SK-N-SH (cell line): ENCODE measurements at regions not wholly inside any gene's neighbourhood (a gene's known extent, or its start where the extent isn't known, plus 50 kb on each side); places are given as distances from the start of the nearest gene placed in this dataset.

ENCODE experiments used
- EZH2phosphoT487 ChIP-seq: fragments of 200-600 bp; sonication (generic); IDR thresholded peaks from 2 replicates; pipeline ENCODE4 v1.6.1; 2017; ENCODE audit warnings: low read depth, mixed run types, mild to moderate bottlenecking, antibody characterized with exemption, moderate library complexity, borderline replicate concordance
- GABPA ChIP-seq: IDR thresholded peaks from 2 replicates; pipeline ENCODE4 v1.4.0; 2012; ENCODE audit warnings: low read depth, mild to moderate bottlenecking
- NFIC ChIP-seq: IDR thresholded peaks from 2 replicates; pipeline ENCODE4 v1.4.0; 2012; ENCODE audit warnings: borderline replicate concordance
- TF ChIP-seq, protein P1 (sequence below): fragments of 200-600 bp; sonication (generic); IDR thresholded peaks from 2 replicates; pipeline ENCODE4 v1.6.1; 2017; ENCODE audit warnings: antibody characterized with exemption, mild to moderate bottlenecking, moderate library complexity

- TF ChIP-seq, protein P1, sequence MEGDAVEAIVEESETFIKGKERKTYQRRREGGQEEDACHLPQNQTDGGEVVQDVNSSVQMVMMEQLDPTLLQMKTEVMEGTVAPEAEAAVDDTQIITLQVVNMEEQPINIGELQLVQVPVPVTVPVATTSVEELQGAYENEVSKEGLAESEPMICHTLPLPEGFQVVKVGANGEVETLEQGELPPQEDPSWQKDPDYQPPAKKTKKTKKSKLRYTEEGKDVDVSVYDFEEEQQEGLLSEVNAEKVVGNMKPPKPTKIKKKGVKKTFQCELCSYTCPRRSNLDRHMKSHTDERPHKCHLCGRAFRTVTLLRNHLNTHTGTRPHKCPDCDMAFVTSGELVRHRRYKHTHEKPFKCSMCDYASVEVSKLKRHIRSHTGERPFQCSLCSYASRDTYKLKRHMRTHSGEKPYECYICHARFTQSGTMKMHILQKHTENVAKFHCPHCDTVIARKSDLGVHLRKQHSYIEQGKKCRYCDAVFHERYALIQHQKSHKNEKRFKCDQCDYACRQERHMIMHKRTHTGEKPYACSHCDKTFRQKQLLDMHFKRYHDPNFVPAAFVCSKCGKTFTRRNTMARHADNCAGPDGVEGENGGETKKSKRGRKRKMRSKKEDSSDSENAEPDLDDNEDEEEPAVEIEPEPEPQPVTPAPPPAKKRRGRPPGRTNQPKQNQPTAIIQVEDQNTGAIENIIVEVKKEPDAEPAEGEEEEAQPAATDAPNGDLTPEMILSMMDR: no peak
- no peak for TF ChIP-seq GABPA
- no peak for TF ChIP-seq NFIC
- TF ChIP-seq EZH2phosphoT487: no peak
Observed at GRCh38 chr13:80074811-80075210, 266.1 kb downstream of the SPRY2 start.
